ENCODE measurements at regions not wholly inside any gene's neighbourhood (a gene's known extent, or its start where the extent isn't known, plus 50 kb on each side); places are given as distances from the start of the nearest gene placed in this dataset.

GRCh38 chr6:21972516-21972915 lies 324.3 kb downstream of the PRL start:
- TF ChIP-seq POLR2AphosphoS5 (IDR thresholded peaks at IDR 0.05; ENCODE audit: borderline replicate concordance, low read depth, low read length) = no peak
- TF ChIP-seq EZH2 (IDR thresholded peaks at IDR 0.05) = no peak
- no peak for TF ChIP-seq FOXP2 (optimal IDR thresholded peaks at IDR 0.05; ENCODE audit: control extremely low read depth, extremely low read length, insufficient read depth)
